HUES6 (cell line): ENCODE measurements at regions not wholly inside any gene's neighbourhood (a gene's known extent, or its start where the extent isn't known, plus 50 kb on each side); places are given as distances from the start of the nearest gene placed in this dataset.

Experiments used
- H3K27ac ChIP-seq: 2 replicates; pipeline ENCODE4 v1.7.0; 2013; ENCODE audit warnings: low read depth, mild to moderate bottlenecking, low read length, inconsistent platforms
- H3K27me3 ChIP-seq: 2 replicates; pipeline ENCODE4 v1.6.1; 2013; ENCODE audit warnings: low read length; ENCODE audit not compliant: control insufficient read depth, insufficient read depth
- H3K36me3 ChIP-seq: 2 replicates; pipeline ENCODE4 v1.6.1; 2013; ENCODE audit warnings: low read length; ENCODE audit not compliant: control insufficient read depth, insufficient read depth
- H3K4me1 ChIP-seq: 2 replicates; pipeline ENCODE4 v1.6.1; 2013; ENCODE audit warnings: low read length; ENCODE audit not compliant: control insufficient read depth, insufficient read depth
- H3K4me3 ChIP-seq: 2 replicates; pipeline ENCODE4 v1.5.1; 2013; ENCODE audit warnings: low read depth, low read length
- H3K9ac ChIP-seq: one replicate; pipeline ENCODE4 v1.6.1; 2013; ENCODE audit warnings: mild to moderate bottlenecking, low read length
- H3K9me3 ChIP-seq: 2 replicates; pipeline ENCODE4 v1.6.1; 2013; ENCODE audit warnings: low read depth, low read length; ENCODE audit not compliant: control insufficient read depth, insufficient read depth

DNA sequence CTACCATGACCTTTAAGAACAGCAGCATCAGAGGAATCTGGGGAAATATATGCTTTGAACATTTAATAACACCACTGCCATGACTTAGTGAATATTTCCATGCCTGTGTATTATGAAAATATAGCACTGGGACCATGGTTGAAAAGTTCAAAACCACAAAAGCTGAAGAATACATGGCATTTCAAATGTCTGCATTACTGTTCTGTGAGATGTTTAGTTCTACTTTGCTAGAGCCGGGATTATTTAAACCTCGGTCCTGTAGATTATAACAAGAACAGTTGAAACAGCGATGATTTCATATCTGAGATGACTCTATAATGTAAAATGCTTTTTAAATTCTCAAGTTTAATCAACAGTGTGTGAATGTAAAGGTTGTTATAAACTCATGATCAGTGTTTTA is 126.7 kb upstream of the AGA start:
- Histone ChIP-seq H3K36me3 (no peaks in the 10 kb centered on the region), H3K9ac (no peak overlapping the region), H3K27ac (no peak overlapping the region), H3K4me3 (no peak overlapping the region), H3K9me3 (no peaks in the 10 kb centered on the region), H3K27me3 (no peaks in the 10 kb centered on the region), H3K4me1 (peaks cover 8% of the 10 kb centered on the region; the same call in 1 of the 2 replicates)

DNA sequence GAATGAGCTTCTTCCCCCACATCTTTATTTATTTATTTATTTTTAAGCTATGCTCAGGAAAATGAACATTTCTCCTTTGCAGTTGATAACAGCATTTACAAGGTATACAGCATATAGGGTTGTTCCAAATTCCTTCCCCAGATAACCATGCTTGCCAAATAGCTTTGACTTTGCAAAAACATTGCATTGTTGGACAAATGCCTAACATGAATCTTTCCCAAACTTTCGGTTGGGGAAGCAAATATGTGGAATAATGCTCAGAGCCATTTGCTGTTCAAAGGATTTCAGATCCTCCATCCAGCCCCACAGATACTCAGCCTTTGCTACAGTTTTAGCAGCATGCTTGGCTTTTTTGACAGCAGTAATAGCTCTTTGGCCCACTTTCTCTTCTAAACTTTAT is 127.2 kb upstream of the AGA start:
- Histone ChIP-seq H3K4me1 (peaks cover 8% of the 10 kb centered on the region; the same call in 1 of the 2 replicates), H3K9ac (no peak overlapping the region), H3K4me3 (no peak overlapping the region), H3K27ac (no peak overlapping the region), H3K9me3 (no peaks in the 10 kb centered on the region), H3K36me3 (no peaks in the 10 kb centered on the region), H3K27me3 (no peaks in the 10 kb centered on the region)

DNA sequence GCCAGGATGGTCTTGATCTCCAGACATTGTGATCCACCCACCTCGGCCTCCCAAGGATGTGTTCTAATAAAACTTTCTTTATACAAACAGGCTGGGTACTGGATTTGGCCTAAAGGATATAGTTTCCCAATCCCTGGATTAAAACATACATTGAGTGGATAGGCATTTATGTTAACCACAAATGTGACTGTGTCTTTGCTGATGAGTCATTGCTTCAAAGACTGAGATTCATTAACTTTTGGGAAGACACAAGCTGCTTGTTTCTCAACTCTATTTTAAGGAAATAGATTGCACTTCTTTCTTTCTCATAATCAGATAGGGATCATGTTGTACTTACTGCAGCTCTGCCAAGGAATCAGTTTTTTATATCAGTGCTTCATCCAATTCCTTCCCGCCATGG is 131.3 kb upstream of the AGA start:
- Histone ChIP-seq H3K4me1 (peaks cover 8% of the 10 kb centered on the region; the same call in 1 of the 2 replicates), H3K9ac (no peak overlapping the region), H3K27ac (no peak overlapping the region), H3K27me3 (no peaks in the 10 kb centered on the region), H3K4me3 (no peak overlapping the region), H3K36me3 (no peaks in the 10 kb centered on the region), H3K9me3 (no peaks in the 10 kb centered on the region)

DNA sequence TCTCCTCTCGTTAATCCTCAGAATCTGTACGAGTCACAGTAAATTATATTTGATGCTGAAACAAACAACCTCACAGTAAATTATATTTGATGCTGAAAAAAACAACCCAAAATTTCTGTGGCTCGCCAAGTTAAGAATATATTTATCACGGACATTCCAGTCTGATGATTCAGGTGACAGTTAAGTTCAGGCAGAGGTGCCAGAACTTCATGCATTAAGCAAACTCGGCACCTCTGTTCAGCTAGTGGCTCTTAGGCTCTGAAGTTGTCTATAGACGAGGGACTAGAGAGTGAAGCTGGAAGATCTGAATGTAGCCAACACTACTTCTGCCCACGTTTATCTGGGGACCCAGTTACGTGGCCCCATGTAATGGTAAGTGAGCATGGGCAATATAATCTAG is 132.2 kb upstream of the AGA start:
- Histone ChIP-seq H3K9ac (no peak overlapping the region), H3K9me3 (no peaks in the 10 kb centered on the region), H3K36me3 (no peaks in the 10 kb centered on the region), H3K4me1 (peaks cover 7% of the 10 kb centered on the region; the same call in 1 of the 2 replicates), H3K27me3 (no peaks in the 10 kb centered on the region), H3K4me3 (no peak overlapping the region), H3K27ac (no peak overlapping the region)

DNA sequence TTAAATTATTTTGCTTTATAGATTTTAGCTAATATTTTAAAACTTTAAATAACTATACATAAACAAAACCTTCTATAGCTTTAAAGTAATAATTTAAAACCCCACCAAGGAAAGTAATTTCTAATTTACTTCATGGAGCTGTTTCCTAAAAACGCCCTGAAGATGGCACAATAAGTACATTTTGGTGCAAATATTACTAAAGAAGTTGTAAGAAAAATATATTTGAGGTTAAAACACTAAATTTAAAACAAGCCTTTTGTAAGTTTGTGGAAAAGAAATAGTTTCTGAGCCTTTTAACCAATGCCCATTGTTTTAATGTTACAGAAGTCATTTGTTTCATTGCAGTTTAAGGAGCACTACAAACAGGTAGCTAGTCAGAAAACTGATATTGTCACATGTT is 137.4 kb upstream of the AGA start:
- no peaks in the 10 kb centered on the region for H3K27me3 ChIP-seq

DNA sequence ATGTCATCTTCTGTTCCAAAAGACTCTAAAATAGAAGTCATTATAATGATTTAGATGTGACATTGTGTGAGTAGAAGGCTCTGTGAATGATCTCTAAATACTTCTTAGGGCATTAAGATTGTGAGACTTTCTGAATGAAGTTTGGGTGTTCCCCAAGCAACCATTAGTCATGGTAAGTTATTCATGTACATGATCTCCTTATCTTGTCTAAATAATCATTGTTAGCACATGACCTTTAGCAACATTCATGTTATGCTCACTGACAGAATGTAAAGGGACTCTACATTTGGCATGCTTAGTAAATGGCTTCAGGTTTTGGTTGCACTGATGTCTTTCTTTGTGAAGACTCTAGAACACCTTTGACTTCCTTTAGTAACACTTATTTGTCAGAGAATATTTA is 140.8 kb upstream of the AGA start:
- Histone ChIP-seq H3K9ac (no peak overlapping the region), H3K4me1 (no peaks in the 10 kb centered on the region), H3K4me3 (no peak overlapping the region), H3K36me3 (no peaks in the 10 kb centered on the region), H3K27me3 (no peaks in the 10 kb centered on the region), H3K27ac (no peak overlapping the region), H3K9me3 (no peaks in the 10 kb centered on the region)

More for the DNA sequence above, 137.4 kb upstream of the AGA start:
- H3K4me3 ChIP-seq = no peak overlapping the region
- no peaks in the 10 kb centered on the region for H3K9me3 ChIP-seq
- H3K36me3 ChIP-seq = no peaks in the 10 kb centered on the region
- no peak overlapping the region for H3K27ac ChIP-seq
- H3K4me1 ChIP-seq = no peaks in the 10 kb centered on the region
- no peak overlapping the region for H3K9ac ChIP-seq

DNA sequence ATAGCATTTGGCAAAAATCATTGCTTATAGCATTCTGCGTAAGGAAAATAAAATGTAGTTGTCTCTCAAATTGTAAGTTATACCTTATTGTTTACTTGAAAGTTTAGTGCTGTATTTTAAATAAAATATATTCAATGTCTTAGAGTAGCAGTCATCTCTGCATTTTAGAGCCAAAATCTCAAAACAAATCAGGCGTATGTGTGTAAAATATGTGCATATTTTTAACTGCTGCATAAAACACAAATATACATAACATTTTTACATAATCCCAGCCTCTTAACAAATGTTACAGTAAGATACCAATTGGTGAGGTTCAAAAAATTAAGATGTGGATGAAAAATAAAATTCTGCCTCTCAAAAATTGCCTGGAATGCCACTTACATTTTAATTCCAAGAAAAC is 145.8 kb upstream of the AGA start:
- Histone ChIP-seq H3K27ac (no peak overlapping the region), H3K9me3 (no peaks in the 10 kb centered on the region), H3K36me3 (no peaks in the 10 kb centered on the region), H3K9ac (no peak overlapping the region), H3K4me3 (no peak overlapping the region), H3K4me1 (no peaks in the 10 kb centered on the region), H3K27me3 (no peaks in the 10 kb centered on the region)

DNA sequence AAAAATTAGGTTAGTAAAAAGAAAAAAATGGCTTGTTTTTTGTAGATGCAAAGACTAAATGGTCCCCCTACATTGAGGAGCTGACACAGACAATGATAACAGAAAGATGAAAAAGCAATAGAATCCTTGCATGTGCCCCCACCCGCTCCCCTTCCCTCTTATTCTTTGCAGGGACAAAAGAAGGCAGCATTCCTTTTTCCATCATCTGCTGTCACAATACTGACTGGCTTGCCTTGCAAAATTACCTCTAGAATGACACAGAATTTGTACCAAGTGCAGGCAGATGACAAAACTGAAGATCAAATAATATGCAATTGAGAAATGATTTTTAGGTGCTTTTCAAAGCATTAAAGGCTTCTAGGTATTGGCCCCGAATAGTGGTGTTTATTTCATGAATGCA is 153.1 kb upstream of the AGA start:
- peaks cover 21% of the 10 kb centered on the region for H3K4me1 ChIP-seq
- no peak overlapping the region for H3K27ac ChIP-seq
- no peak overlapping the region for H3K9ac ChIP-seq
- H3K27me3 ChIP-seq = no peaks in the 10 kb centered on the region
- no peaks in the 10 kb centered on the region for H3K9me3 ChIP-seq
- H3K4me3 ChIP-seq = no peak overlapping the region
- no peaks in the 10 kb centered on the region for H3K36me3 ChIP-seq

DNA sequence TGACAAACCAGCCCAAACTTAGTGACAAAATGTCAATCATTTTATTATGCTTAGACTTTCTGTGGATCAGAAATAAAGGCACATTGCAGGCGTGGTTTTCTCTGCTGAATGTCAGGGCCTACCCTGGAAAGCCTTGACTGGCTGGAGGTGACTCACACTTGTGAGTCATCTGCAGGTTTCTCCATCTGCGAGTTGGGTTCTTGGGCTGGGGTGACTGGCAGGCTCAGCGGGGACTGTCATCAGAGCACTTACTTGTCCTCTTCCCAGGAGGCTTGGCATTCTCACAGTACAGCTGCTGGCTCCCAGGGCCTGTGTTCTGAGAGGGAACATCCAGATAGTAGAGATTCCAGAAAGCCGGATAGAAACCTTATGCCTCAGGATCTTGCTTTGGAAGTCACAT is 153.8 kb upstream of the AGA start:
- H3K9ac ChIP-seq = no peak overlapping the region
- peaks cover 21% of the 10 kb centered on the region for H3K4me1 ChIP-seq
- H3K36me3 ChIP-seq = no peaks in the 10 kb centered on the region
- no peak overlapping the region; the same call in 1 of the 2 replicates for H3K27ac ChIP-seq
- H3K9me3 ChIP-seq = no peaks in the 10 kb centered on the region
- H3K4me3 ChIP-seq = no peak overlapping the region
- no peaks in the 10 kb centered on the region for H3K27me3 ChIP-seq

DNA sequence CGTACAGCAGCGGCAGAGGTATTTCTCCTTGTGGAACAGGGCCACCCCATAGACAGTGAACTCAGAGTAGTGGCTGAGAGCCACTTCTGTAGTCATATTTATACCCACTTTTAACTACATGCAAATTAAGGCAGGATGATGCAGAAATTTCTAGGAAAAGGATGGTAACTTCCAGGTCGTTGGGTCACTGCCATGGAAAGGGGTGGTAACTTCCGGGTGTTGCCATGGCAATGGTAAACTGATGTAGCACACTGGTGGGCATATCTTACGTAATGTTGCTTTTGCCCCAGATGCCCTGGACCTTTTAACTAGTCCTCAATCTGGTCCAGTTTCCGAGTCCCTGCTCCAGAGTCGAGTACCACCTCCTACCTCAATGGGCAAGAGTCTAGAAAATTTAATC is 154.8 kb upstream of the AGA start:
- Histone ChIP-seq H3K9ac (no peak overlapping the region), H3K36me3 (no peaks in the 10 kb centered on the region), H3K27me3 (no peaks in the 10 kb centered on the region), H3K9me3 (no peaks in the 10 kb centered on the region), H3K4me3 (no peak overlapping the region), H3K27ac (no peak overlapping the region), H3K4me1 (peaks cover 21% of the 10 kb centered on the region)

DNA sequence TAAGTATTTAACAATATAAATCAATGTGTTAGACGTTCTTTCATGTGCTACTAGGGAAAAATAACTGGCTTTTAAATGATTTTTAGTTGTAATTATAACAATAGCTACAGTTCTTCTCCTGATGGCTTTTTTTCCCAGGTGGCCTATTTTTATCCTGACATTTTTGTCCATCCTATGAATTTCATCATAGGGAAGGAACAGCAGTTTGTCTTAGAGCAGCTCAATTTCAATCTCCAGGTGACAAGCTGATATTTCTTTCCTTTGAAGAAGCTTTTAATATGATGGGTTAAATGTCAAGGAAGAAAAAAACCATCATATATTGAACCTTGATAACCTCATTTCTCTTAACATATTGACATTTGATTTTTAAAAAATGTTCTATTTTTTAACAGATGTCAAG is 163.0 kb upstream of the AGA start:
- no peaks in the 10 kb centered on the region; the same call in 1 of the 2 replicates for H3K9me3 ChIP-seq
- no peaks in the 10 kb centered on the region for H3K36me3 ChIP-seq
- H3K27ac ChIP-seq = no peak overlapping the region
- no peaks in the 10 kb centered on the region for H3K27me3 ChIP-seq
- no peak overlapping the region for H3K9ac ChIP-seq
- peaks cover 3% of the 10 kb centered on the region; the same call in 1 of the 2 replicates for H3K4me1 ChIP-seq
- no peak overlapping the region for H3K4me3 ChIP-seq

DNA sequence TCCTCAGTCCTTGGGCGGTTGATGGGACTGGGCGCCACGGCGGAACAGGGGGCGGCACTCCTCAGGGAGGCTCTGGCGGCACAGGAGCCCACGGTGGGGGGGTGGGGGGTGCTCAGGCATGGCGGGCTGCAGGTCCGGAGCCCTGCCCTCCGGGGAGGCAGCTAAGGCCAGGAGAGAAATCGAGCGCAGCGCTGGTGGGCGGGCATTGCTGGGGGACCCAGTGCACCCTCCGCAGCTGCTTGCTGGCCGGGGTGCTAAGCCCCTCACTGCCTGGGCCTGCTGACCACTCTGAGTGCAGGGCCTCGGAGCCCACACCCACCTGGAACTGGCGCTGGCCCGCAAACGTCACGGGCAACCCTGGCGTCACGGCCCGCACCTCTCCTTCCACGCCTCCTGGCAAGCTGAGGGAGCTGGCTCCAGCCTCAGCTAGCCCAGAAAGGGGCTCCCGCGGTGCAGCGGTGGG is 164.9 kb upstream of the AGA start:
- Histone ChIP-seq H3K4me3 (no peak overlapping the region), H3K4me1 (peaks cover 7% of the 10 kb centered on the region; the same call in 1 of the 2 replicates), H3K9ac (no peak overlapping the region), H3K36me3 (no peaks in the 10 kb centered on the region), H3K9me3 (no peaks in the 10 kb centered on the region; the same call in 1 of the 2 replicates), H3K27ac (no peak overlapping the region), H3K27me3 (no peaks in the 10 kb centered on the region)
